Ishikawa (cell line): ENCODE measurements at regions not wholly inside any gene's neighbourhood (a gene's known extent, or its start where the extent isn't known, plus 50 kb on each side); places are given as distances from the start of the nearest gene placed in this dataset.

Source experiments
- CEBPB ChIP-seq: IDR thresholded peaks from 2 replicates; pipeline ENCODE4 v1.6.1; 2012
- TAF1 ChIP-seq: IDR thresholded peaks from 2 replicates; pipeline ENCODE4 v1.6.1; 2012; ENCODE audit warnings: low read depth, mild to moderate bottlenecking
- TEAD4 ChIP-seq: IDR thresholded peaks from 2 replicates; pipeline ENCODE4 v1.6.1; 2012
- YY1 ChIP-seq: IDR thresholded peaks from 2 replicates; pipeline ENCODE4 v1.6.1; 2012; ENCODE audit warnings: low read depth
- TF ChIP-seq, protein P1 (sequence below): IDR thresholded peaks from 2 replicates; pipeline ENCODE4 v1.6.1; 2012; ENCODE audit warnings: low read depth, mild to moderate bottlenecking

DNA sequence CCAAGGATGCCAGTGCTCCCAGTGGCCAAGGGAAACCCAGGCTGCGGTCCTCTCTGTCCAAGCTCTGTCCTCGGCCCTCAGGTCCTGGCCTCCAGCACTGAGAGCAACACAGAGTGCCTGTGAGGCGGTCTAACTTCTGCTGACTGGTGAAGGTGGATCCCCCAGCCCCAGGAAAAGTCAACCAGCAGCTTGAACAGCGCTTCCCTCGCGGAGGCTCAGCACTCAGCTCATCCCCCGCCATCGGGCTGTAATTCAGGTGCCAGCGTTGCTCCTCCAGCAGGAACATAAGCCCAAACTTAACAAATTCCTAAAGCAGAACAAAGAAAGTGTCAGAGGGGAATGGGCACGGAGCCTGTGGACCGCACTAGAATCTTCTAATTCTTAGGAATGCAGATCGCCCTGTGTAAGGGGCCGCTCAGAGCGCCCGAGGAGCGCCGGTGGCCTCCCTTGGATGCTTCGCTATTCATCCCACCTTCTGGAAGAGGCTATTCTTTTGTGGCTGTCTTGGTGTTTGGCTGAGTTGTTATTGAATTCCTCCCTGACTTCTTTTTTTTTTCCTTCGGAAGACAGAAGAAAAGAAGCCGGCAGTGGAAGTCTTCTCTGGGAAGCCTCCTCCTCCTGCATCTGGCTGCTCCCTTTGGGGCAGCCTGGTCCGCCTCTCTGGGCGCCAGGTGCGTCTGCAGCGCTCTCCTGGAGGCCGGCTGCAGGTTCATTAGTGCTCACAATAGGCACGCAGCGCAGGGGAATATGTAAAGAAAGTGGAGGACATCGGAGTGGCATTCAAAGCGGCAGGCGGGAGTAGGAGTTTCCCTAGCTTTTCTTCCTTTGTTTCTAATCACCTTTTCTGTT lies 905.6 kb downstream of the TSN start:
- TF ChIP-seq, protein P1, sequence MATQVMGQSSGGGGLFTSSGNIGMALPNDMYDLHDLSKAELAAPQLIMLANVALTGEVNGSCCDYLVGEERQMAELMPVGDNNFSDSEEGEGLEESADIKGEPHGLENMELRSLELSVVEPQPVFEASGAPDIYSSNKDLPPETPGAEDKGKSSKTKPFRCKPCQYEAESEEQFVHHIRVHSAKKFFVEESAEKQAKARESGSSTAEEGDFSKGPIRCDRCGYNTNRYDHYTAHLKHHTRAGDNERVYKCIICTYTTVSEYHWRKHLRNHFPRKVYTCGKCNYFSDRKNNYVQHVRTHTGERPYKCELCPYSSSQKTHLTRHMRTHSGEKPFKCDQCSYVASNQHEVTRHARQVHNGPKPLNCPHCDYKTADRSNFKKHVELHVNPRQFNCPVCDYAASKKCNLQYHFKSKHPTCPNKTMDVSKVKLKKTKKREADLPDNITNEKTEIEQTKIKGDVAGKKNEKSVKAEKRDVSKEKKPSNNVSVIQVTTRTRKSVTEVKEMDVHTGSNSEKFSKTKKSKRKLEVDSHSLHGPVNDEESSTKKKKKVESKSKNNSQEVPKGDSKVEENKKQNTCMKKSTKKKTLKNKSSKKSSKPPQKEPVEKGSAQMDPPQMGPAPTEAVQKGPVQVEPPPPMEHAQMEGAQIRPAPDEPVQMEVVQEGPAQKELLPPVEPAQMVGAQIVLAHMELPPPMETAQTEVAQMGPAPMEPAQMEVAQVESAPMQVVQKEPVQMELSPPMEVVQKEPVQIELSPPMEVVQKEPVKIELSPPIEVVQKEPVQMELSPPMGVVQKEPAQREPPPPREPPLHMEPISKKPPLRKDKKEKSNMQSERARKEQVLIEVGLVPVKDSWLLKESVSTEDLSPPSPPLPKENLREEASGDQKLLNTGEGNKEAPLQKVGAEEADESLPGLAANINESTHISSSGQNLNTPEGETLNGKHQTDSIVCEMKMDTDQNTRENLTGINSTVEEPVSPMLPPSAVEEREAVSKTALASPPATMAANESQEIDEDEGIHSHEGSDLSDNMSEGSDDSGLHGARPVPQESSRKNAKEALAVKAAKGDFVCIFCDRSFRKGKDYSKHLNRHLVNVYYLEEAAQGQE: no peak
- TF ChIP-seq CEBPB (no peak), TEAD4 (no peak), TAF1 (no peak), YY1 (no peak)
